ENCODE measurements at regions not wholly inside any gene's neighbourhood (a gene's known extent, or its start where the extent isn't known, plus 50 kb on each side); places are given as distances from the start of the nearest gene placed in this dataset.

DNA sequence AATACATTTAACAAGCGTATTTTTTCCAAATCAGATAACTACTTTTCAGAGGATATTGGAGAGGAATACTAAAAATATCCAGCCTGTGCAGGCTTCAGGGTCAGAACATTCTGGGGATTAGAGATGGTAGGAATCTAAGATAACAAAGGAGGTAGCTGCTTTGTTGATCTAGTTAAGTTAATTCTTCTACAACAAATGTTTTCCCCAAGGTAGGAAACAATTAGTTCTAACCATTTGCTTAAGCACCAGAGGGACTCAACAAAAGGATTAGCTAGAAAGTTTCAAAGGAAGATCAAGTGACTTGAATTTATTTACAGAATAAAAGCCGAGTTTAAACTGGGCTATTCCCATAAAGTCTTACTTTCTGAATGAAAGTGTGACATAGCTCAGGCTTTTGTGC, 524.2 kb downstream of the TMTC2 start:
- H3K27me3 ChIP-seq = no peaks in the 10 kb centered on the region
- no peak overlapping the region for H3K4me3 ChIP-seq
- H3K36me3 ChIP-seq = no peaks in the 10 kb centered on the region
- H3K9ac ChIP-seq = no peak overlapping the region
- no peaks in the 10 kb centered on the region for H3K9me3 ChIP-seq
- no peak for TF ChIP-seq Cebpa-rat (IDR thresholded peaks at IDR 0.05)
- no peak overlapping the region for H3K4me2 ChIP-seq
- no peaks in the 10 kb centered on the region for H4K20me1 ChIP-seq
- H3K27ac ChIP-seq = no peak overlapping the region
- no peaks in the 10 kb centered on the region for H3K4me1 ChIP-seq

DNA sequence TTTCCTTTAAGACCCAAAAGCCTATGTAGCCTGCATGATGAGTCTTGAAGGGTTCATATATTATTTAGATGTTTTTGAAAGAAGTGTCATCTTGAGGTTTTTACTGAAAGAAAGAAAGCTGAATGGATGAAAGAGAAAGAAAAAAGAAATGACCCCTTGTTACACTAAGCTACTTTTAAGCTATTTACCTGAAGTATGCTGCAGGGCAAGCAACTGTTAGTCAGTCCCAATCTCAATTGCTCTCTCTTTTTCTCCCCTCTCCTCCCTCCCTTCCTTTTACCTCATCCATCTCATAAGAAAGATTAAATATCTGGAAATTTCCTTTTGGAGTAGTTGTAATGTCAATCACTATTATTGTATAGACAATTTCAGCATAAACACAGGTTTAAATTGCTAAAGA, 512.4 kb downstream of the TMTC2 start:
- Histone ChIP-seq H3K9me3 (no peaks in the 10 kb centered on the region), H3K4me1 (no peaks in the 10 kb centered on the region), H3K4me3 (no peak overlapping the region), H3K9ac (no peak overlapping the region), H3K4me2 (no peak overlapping the region), H3K36me3 (no peaks in the 10 kb centered on the region), H3K27me3 (no peaks in the 10 kb centered on the region), H3K27ac (no peak overlapping the region), H4K20me1 (no peaks in the 10 kb centered on the region)
- TF ChIP-seq Cebpa-rat (IDR thresholded peaks at IDR 0.05) = no peak

DNA sequence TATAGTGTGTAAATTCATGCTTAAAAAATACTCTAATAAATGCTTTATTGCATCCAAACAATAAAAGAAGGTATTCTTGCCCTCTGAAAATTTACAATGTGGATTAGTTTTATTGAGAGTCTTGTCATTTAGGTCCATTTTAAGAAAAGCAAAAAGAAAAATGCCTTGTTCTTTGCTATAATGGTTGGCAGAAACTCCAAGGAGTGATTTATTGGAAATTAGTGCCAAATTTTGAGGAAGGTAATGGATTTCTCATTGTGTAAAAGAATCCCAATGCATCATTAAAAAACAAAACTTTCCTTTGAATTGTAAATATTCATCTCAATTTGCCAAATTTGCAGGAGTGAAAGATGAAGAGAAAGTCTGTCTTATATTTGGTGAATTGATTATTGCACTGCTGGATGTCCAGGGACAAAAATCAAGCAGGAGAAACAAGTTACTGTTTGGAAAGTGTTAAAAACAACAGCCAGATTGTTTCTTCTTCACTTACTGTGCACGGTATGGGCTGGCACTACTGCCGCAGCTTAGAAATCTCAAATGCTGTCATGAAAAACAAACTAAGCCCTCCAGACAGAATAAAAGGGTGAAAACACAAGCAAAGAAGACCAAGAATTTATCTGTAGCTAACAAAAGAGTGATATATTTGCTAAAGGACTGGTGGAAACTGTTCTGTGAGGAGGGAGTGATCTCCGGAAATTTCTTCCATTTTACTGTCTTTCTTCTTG, 511.7 kb downstream of the TMTC2 start:
- Histone ChIP-seq H3K4me2 (no peak overlapping the region), H3K36me3 (no peaks in the 10 kb centered on the region), H3K27me3 (no peaks in the 10 kb centered on the region), H3K9ac (no peak overlapping the region), H3K27ac (no peak overlapping the region), H3K4me1 (no peaks in the 10 kb centered on the region), H4K20me1 (no peaks in the 10 kb centered on the region), H3K4me3 (no peak overlapping the region), H3K9me3 (no peaks in the 10 kb centered on the region)
- TF ChIP-seq Cebpa-rat (IDR thresholded peaks at IDR 0.05) = no peak

DNA sequence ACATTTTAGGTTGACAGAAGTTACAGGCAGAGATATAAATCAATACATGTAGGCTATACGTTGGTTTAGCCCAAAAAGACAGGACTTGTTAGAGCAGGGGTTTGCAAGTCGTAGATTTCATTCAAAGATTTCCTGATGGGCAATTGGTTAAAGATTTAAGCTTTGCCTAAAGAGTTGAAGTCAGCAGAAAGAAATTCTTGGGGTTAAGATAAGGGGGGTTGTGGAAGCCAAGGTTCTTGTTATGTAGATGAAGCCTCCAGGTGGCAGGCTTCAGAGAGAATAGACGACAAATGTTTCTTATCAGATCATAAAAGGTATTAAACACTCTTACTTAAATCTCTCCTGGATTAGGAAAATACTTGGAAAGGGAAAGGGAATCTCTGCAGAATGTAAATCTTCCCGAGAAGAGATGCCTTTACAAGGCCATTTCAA, 510.8 kb downstream of the TMTC2 start:
- Histone ChIP-seq H3K4me3 (no peak overlapping the region), H3K27ac (no peak overlapping the region), H3K9ac (no peak overlapping the region), H3K36me3 (no peaks in the 10 kb centered on the region), H3K27me3 (no peaks in the 10 kb centered on the region), H4K20me1 (no peaks in the 10 kb centered on the region), H3K4me2 (no peak overlapping the region), H3K9me3 (no peaks in the 10 kb centered on the region), H3K4me1 (no peaks in the 10 kb centered on the region)
- no peak for TF ChIP-seq Cebpa-rat (IDR thresholded peaks at IDR 0.05)

DNA sequence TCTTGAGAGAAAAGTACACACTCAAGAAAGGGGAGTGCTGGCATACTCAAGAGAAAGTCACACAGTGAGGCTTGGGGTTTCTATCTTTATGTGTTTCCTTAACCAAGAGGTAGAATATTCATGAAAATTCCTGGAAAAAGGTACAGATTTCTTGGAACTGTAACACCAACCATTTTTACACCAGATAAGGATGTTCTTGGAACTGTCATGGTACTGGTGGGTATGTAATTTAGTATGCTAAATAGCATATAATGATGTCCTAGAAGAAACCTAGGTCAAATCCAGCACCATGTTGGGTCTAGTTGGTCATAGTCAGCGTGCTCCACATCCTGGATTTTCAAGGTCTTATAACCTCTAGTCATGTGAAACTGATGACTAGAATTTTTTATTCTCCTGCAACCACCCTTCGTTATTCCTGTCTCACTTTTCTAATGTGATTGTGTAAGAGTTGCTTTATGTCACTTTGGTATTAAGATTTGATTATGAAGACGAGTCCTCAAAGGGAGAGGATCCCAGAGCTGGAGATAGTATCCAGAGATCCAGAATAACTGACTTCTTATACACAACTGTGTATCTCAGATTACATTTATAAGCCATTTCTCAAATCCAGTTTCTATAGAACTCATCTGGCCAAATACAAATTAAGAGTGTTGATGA, 510.1 kb downstream of the TMTC2 start:
- Histone ChIP-seq H4K20me1 (no peaks in the 10 kb centered on the region), H3K4me3 (no peak overlapping the region), H3K4me1 (no peaks in the 10 kb centered on the region), H3K27me3 (no peaks in the 10 kb centered on the region), H3K27ac (no peak overlapping the region), H3K9ac (no peak overlapping the region), H3K4me2 (no peak overlapping the region), H3K9me3 (no peaks in the 10 kb centered on the region), H3K36me3 (no peaks in the 10 kb centered on the region)
- no peak for TF ChIP-seq Cebpa-rat (IDR thresholded peaks at IDR 0.05)

DNA sequence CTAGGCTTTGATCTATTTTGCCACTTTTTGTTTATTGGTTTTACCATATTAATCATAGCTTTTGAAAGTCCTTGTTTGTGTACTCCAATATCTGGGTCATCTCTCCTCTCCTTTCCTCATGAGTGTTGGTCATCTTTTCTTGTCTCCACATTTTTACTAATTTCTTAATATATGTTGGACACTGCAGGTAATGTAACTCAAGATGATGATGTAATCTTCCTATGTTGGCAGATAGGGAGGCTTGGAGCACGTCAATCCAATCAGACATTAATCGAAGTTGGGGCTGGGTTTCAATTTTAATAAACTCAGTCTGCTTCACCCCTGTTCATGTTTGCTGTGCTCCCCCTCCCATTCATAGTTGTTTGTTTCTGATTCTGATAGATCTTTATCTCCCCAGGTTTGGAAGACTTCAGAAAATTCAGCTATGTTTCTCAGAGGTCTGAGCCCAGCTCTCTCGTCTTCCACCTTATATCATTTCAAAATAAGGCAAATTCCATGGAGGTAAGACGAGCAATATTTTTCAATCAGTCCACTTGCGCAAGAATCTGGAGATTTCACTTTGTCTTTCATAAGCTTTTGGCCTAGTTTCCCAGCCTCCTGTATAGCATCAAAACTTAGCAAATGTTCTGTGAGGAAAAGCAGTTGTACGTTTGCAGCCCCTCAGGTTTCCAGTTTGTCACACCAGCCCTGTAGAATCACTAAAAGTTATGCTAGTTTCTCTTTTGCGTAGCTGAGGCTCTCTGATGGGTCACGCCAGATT, 504.1 kb downstream of the TMTC2 start:
- Histone ChIP-seq H3K4me2 (no peak overlapping the region), H3K27me3 (no peaks in the 10 kb centered on the region), H3K36me3 (no peaks in the 10 kb centered on the region), H3K9ac (no peak overlapping the region), H3K4me3 (no peak overlapping the region), H3K4me1 (no peaks in the 10 kb centered on the region), H3K9me3 (no peaks in the 10 kb centered on the region), H3K27ac (no peak overlapping the region), H4K20me1 (no peaks in the 10 kb centered on the region)
- TF ChIP-seq Cebpa-rat (IDR thresholded peaks at IDR 0.05) = no peak

DNA sequence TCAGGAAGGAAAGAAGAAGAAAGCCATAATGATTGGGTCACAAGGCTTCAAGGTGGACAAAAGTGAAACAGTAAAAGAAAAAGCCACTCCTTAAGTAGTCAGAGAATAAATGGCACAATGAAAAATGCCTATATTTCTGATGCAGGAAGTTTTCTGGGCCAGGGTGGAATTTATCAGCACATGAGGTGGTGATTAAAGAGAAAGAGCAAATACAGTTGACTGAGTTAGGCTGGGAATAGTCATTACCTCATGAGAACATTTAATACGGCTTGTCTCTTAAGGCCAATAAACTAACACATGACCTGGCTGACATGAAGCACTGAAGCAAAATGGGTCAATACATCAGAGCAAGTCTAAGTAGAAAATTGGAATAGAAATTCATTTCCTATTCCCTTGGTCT, 499.7 kb downstream of the TMTC2 start:
- no peak overlapping the region for H3K27ac ChIP-seq
- TF ChIP-seq Cebpa-rat (IDR thresholded peaks at IDR 0.05) = no peak

DNA sequence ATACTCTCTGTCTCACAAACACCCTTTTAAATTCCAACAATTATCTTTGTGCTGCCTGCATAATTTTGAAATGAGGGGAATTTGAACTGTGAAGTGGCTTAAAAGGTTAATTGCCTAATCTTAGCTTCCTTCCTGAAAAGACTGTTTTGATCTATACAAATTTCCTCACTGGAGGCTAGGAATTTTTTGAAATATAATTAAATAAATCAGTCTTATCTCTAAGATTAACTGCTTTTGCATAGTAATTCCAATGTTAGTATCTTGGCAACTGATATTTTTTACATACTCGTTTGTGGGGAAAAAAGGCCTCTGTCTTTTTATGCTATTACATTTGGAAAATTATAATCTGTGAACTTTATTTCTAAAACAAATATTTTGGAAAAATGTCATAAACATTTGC, 498.5 kb downstream of the TMTC2 start:
- no peaks in the 10 kb centered on the region for H4K20me1 ChIP-seq
- no peak for TF ChIP-seq Cebpa-rat (IDR thresholded peaks at IDR 0.05)
- H3K4me2 ChIP-seq = no peak overlapping the region
- no peak overlapping the region for H3K9ac ChIP-seq
- H3K4me1 ChIP-seq = no peaks in the 10 kb centered on the region
- no peaks in the 10 kb centered on the region for H3K36me3 ChIP-seq
- H3K27ac ChIP-seq = no peak overlapping the region
- no peak overlapping the region for H3K4me3 ChIP-seq
- H3K27me3 ChIP-seq = no peaks in the 10 kb centered on the region
- no peaks in the 10 kb centered on the region for H3K9me3 ChIP-seq

More for the DNA sequence above, 499.7 kb downstream of the TMTC2 start:
- Histone ChIP-seq H3K4me3 (no peak overlapping the region), H3K27me3 (no peaks in the 10 kb centered on the region), H3K4me2 (no peak overlapping the region), H3K36me3 (no peaks in the 10 kb centered on the region), H3K9me3 (no peaks in the 10 kb centered on the region), H3K4me1 (no peaks in the 10 kb centered on the region), H3K9ac (no peak overlapping the region), H4K20me1 (no peaks in the 10 kb centered on the region)
